SK-N-SH (cell line): ENCODE measurements at regions not wholly inside any gene's neighbourhood (a gene's known extent, or its start where the extent isn't known, plus 50 kb on each side); places are given as distances from the start of the nearest gene placed in this dataset.

Experiments used
- CTCF ChIP-seq: fragments of 200-600 bp; sonication (generic); IDR thresholded peaks from 2 replicates; pipeline ENCODE4 v1.6.1; 2017; ENCODE audit warnings: antibody characterized with exemption, mild to moderate bottlenecking, moderate library complexity
- IRF3 ChIP-seq: fragments of 150-350 bp; IDR thresholded peaks from 2 replicates; pipeline ENCODE4 v1.6.1; 2016; ENCODE audit warnings: mild to moderate bottlenecking, low read depth, low read length

- TF ChIP-seq CTCF (no peak), IRF3 (no peak)
Measured at GRCh38 chr20:43379239-43379917, 78.3 kb upstream of the SRSF6 start.
